ENCODE measurements at regions not wholly inside any gene's neighbourhood (a gene's known extent, or its start where the extent isn't known, plus 50 kb on each side); places are given as distances from the start of the nearest gene placed in this dataset.

DNA sequence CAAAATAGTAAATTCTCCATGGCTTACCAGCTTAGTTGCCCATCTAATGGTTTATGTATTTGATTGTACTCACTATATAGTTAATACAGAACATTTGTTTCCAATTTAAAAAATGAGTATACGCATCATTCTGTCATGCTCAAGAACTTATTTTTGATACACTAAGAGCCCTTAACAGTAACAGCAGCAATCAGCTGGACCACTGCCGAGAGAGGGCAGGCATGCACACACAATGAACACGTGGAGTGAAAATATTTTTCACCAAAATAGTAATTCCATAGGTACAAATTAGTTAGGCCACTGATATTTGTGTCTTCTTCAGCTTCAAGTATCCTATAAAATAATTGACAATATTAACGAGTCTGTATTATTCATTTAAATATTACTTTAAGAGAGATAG lies 109.9 kb downstream of the KLF12 start:
- no peak for TF ChIP-seq EZH2 (IDR thresholded peaks at IDR 0.05; ENCODE audit: insufficient read depth, low read length)
- TF ChIP-seq, protein P1, sequence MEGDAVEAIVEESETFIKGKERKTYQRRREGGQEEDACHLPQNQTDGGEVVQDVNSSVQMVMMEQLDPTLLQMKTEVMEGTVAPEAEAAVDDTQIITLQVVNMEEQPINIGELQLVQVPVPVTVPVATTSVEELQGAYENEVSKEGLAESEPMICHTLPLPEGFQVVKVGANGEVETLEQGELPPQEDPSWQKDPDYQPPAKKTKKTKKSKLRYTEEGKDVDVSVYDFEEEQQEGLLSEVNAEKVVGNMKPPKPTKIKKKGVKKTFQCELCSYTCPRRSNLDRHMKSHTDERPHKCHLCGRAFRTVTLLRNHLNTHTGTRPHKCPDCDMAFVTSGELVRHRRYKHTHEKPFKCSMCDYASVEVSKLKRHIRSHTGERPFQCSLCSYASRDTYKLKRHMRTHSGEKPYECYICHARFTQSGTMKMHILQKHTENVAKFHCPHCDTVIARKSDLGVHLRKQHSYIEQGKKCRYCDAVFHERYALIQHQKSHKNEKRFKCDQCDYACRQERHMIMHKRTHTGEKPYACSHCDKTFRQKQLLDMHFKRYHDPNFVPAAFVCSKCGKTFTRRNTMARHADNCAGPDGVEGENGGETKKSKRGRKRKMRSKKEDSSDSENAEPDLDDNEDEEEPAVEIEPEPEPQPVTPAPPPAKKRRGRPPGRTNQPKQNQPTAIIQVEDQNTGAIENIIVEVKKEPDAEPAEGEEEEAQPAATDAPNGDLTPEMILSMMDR (IDR thresholded peaks at IDR 0.05; ENCODE audit: insufficient read depth, low read depth, low read length): no peak
